Endothelial cell (in vitro differentiated cells): ENCODE measurements at regions not wholly inside any gene's neighbourhood (a gene's known extent, or its start where the extent isn't known, plus 50 kb on each side); places are given as distances from the start of the nearest gene placed in this dataset.

ENCODE experiments used
- DNase-seq: peaks from one replicate; pipeline ENCODE4 v3.0.0; 2021; ENCODE audit warnings: low spot score
- H3K27ac Mint-ChIP-seq: one replicate; pipeline ENCODE4 v1.8.0; 2021; ENCODE audit warnings: mixed read lengths, inconsistent platforms; ENCODE audit not compliant: unreplicated experiment
- H3K27me3 Mint-ChIP-seq: one replicate; pipeline ENCODE4 v1.8.0; 2021; ENCODE audit warnings: mild to moderate bottlenecking, moderate library complexity, mixed read lengths, inconsistent platforms; ENCODE audit not compliant: unreplicated experiment
- H3K36me3 Mint-ChIP-seq: one replicate; pipeline ENCODE4 v1.8.0; 2021; ENCODE audit warnings: mild to moderate bottlenecking, low read depth, mixed read lengths, inconsistent platforms; ENCODE audit not compliant: unreplicated experiment
- H3K4me1 Mint-ChIP-seq: one replicate; pipeline ENCODE4 v1.8.0; 2021; ENCODE audit warnings: mild to moderate bottlenecking, mixed read lengths, inconsistent platforms; ENCODE audit not compliant: unreplicated experiment
- H3K4me3 Mint-ChIP-seq: one replicate; pipeline ENCODE4 v1.8.0; 2021; ENCODE audit warnings: mild to moderate bottlenecking, mixed read lengths, inconsistent platforms; ENCODE audit not compliant: unreplicated experiment
- H3K9me3 Mint-ChIP-seq: one replicate; pipeline ENCODE4 v1.8.0; 2021; ENCODE audit warnings: mixed read lengths, inconsistent platforms; ENCODE audit not compliant: unreplicated experiment
- CTCF ChIP-seq: fragments of 200-600 bp; sonication (generic); IDR thresholded peaks from one replicate; pipeline ENCODE4 v1.5.0; 2021; ENCODE audit warnings: antibody characterized with exemption; ENCODE audit not compliant: unreplicated experiment

GRCh38 chr9:115189686-115190085 lies 71.7 kb upstream of the TNC start:
- Mint-ChIP-seq H3K27ac (no peak overlapping the region), H3K4me3 (no peak overlapping the region), H3K36me3 (no peaks in the 10 kb centered on the region), H3K4me1 (peaks cover 17% of the 10 kb centered on the region), H3K27me3 (peaks cover 4% of the 10 kb centered on the region), H3K9me3 (no peaks in the 10 kb centered on the region)
- TF ChIP-seq CTCF: no peak
- no peak for DNase-seq

GRCh38 chr9:115191667-115192066 lies 73.7 kb upstream of the TNC start:
- H3K9me3 Mint-ChIP-seq: no peaks in the 10 kb centered on the region
- H3K4me1 Mint-ChIP-seq: peaks cover 17% of the 10 kb centered on the region
- H3K27me3 Mint-ChIP-seq: peaks cover 4% of the 10 kb centered on the region
- TF ChIP-seq CTCF: no peak
- no peak overlapping the region for H3K4me3 Mint-ChIP-seq
- no peaks in the 10 kb centered on the region for H3K36me3 Mint-ChIP-seq
- no peak for DNase-seq
- H3K27ac Mint-ChIP-seq: no peak overlapping the region

- no peaks in the 10 kb centered on the region for H3K9me3 Mint-ChIP-seq
- peaks cover 17% of the 10 kb centered on the region for H3K4me1 Mint-ChIP-seq
- peaks cover 4% of the 10 kb centered on the region for H3K27me3 Mint-ChIP-seq
- no peak overlapping the region for H3K4me3 Mint-ChIP-seq
- no peaks in the 10 kb centered on the region for H3K36me3 Mint-ChIP-seq
- H3K27ac Mint-ChIP-seq: no peak overlapping the region
- no peak for TF ChIP-seq CTCF
- no peak for DNase-seq
Measured at GRCh38 chr9:115192280-115192679, 74.3 kb upstream of the TNC start.

GRCh38 chr9:115192835-115193525 lies 75.0 kb upstream of the TNC start:
- TF ChIP-seq CTCF: no peak
- peaks cover 17% of the 10 kb centered on the region for H3K4me1 Mint-ChIP-seq
- DNase-seq: no peak
- no peaks in the 10 kb centered on the region for H3K9me3 Mint-ChIP-seq
- H3K27ac Mint-ChIP-seq: no peak overlapping the region
- no peak overlapping the region for H3K4me3 Mint-ChIP-seq
- no peaks in the 10 kb centered on the region for H3K36me3 Mint-ChIP-seq
- H3K27me3 Mint-ChIP-seq: peaks cover 4% of the 10 kb centered on the region

GRCh38 chr9:115193777-115194176 lies 75.8 kb upstream of the TNC start:
- Mint-ChIP-seq H3K4me3 (no peak overlapping the region), H3K27me3 (peaks cover 5% of the 10 kb centered on the region), H3K9me3 (no peaks in the 10 kb centered on the region), H3K36me3 (no peaks in the 10 kb centered on the region), H3K4me1 (peaks cover 17% of the 10 kb centered on the region), H3K27ac (no peak overlapping the region)
- DNase-seq: no peak
- no peak for TF ChIP-seq CTCF
